ENCODE measurements at regions not wholly inside any gene's neighbourhood (a gene's known extent, or its start where the extent isn't known, plus 50 kb on each side); places are given as distances from the start of the nearest gene placed in this dataset.

DNA sequence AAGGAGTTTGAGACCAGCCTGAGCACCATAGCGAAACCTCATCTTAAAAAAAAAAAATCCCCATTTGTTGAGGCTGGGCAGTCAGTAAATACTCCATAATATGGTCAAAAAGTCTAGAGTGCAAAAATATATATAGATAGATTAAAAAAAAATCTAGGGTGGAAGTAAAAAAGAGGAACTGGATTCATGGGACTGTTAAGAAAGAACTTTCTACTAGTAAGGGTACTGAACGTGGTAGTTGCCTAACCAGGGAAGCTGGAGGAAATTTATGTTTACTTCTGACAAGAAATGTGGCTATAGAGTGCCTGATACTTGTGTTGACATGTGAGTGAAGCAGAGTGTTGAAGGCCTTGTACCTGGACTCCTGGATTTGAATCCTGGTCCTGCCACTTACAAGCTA lies 265.9 kb upstream of the FAM78B start:
- no peak for TF ChIP-seq EZH2 (IDR thresholded peaks at IDR 0.05; ENCODE audit: low read depth)
- TF ChIP-seq, protein P1, sequence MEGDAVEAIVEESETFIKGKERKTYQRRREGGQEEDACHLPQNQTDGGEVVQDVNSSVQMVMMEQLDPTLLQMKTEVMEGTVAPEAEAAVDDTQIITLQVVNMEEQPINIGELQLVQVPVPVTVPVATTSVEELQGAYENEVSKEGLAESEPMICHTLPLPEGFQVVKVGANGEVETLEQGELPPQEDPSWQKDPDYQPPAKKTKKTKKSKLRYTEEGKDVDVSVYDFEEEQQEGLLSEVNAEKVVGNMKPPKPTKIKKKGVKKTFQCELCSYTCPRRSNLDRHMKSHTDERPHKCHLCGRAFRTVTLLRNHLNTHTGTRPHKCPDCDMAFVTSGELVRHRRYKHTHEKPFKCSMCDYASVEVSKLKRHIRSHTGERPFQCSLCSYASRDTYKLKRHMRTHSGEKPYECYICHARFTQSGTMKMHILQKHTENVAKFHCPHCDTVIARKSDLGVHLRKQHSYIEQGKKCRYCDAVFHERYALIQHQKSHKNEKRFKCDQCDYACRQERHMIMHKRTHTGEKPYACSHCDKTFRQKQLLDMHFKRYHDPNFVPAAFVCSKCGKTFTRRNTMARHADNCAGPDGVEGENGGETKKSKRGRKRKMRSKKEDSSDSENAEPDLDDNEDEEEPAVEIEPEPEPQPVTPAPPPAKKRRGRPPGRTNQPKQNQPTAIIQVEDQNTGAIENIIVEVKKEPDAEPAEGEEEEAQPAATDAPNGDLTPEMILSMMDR (conservative IDR thresholded peaks at IDR 0.05) = no peak
